ENCODE measurements at regions not wholly inside any gene's neighbourhood (a gene's known extent, or its start where the extent isn't known, plus 50 kb on each side); places are given as distances from the start of the nearest gene placed in this dataset.

GRCh38 chr15:70463453-70463834 is 299.9 kb downstream of the UACA start:
- no peak overlapping the region for H3K4me3 ChIP-seq (replicated peaks; ENCODE audit: insufficient read depth, low read length)
- H3K27ac ChIP-seq (replicated peaks) = peak overlapping the region; percentile 68
- no peak for TF ChIP-seq REST (IDR thresholded peaks at IDR 0.05; ENCODE audit: insufficient replicate concordance, low read depth)
- TF ChIP-seq SPI1 (IDR thresholded peaks at IDR 0.05; ENCODE audit: borderline replicate concordance, low read depth) = no peak
- TF ChIP-seq GABPA (IDR thresholded peaks at IDR 0.05; ENCODE audit: low read depth) = no peak
- no peak for TF ChIP-seq CTCF (IDR thresholded peaks at IDR 0.05; ENCODE audit: insufficient read depth, low read length)
- TF ChIP-seq POLR2AphosphoS5 (IDR thresholded peaks at IDR 0.05; ENCODE audit: low read depth) = no peak
- no peaks in the 10 kb centered on the region for H3K27me3 ChIP-seq (ENCODE audit: insufficient read depth, poor library complexity, severe bottlenecking)
- no peak for DNase-seq (ENCODE audit: low read depth in 1 of 2, low spot score in 1 of 2)

GRCh38 chr15:70461992-70462391 is 301.4 kb downstream of the UACA start:
- TF ChIP-seq CTCF (IDR thresholded peaks at IDR 0.05; ENCODE audit: insufficient read depth, low read length) = no peak
- TF ChIP-seq REST (IDR thresholded peaks at IDR 0.05; ENCODE audit: insufficient replicate concordance, low read depth) = no peak
- TF ChIP-seq GABPA (IDR thresholded peaks at IDR 0.05; ENCODE audit: low read depth) = no peak
- no peak for TF ChIP-seq POLR2AphosphoS5 (IDR thresholded peaks at IDR 0.05; ENCODE audit: low read depth)
- TF ChIP-seq SPI1 (IDR thresholded peaks at IDR 0.05; ENCODE audit: borderline replicate concordance, low read depth) = no peak
- DNase-seq (ENCODE audit: low read depth in 1 of 2, low spot score in 1 of 2) = no peak
- no peak overlapping the region for H3K4me3 ChIP-seq (replicated peaks; ENCODE audit: insufficient read depth, low read length)
- peak overlapping the region; percentile 79 for H3K27ac ChIP-seq (replicated peaks)
- no peaks in the 10 kb centered on the region for H3K27me3 ChIP-seq (ENCODE audit: insufficient read depth, poor library complexity, severe bottlenecking)

- Histone ChIP-seq H3K27ac (replicated peaks) (no peak overlapping the region), H3K4me3 (replicated peaks; ENCODE audit: insufficient read depth, low read length) (no peak overlapping the region), H3K27me3 (ENCODE audit: insufficient read depth, poor library complexity, severe bottlenecking) (no peaks in the 10 kb centered on the region)
- TF ChIP-seq GABPA (IDR thresholded peaks at IDR 0.05; ENCODE audit: low read depth) (no peak), REST (IDR thresholded peaks at IDR 0.05; ENCODE audit: insufficient replicate concordance, low read depth) (no peak), CTCF (IDR thresholded peaks at IDR 0.05; ENCODE audit: insufficient read depth, low read length) (no peak), SPI1 (IDR thresholded peaks at IDR 0.05; ENCODE audit: borderline replicate concordance, low read depth) (no peak), POLR2AphosphoS5 (IDR thresholded peaks at IDR 0.05; ENCODE audit: low read depth) (no peak)
- no peak for DNase-seq (ENCODE audit: low read depth in 1 of 2, low spot score in 1 of 2)
Measured at GRCh38 chr15:70461017-70461416, 302.3 kb downstream of the UACA start.
